Epithelial cell of esophagus (primary cell): ENCODE measurements at regions not wholly inside any gene's neighbourhood (a gene's known extent, or its start where the extent isn't known, plus 50 kb on each side); places are given as distances from the start of the nearest gene placed in this dataset.

Experiments
- DNase-seq: peaks from one replicate; pipeline ENCODE4 v3.0.0; 2010; ENCODE audit warnings: low read depth
- H3K4me3 ChIP-seq: 2 replicates; pipeline ENCODE4 v1.5.1; 2011; ENCODE audit warnings: mild to moderate bottlenecking, low read length, control low read depth
- TF ChIP-seq, protein P1 (sequence below): IDR thresholded peaks from 2 replicates; pipeline ENCODE4 v1.5.1; 2011; ENCODE audit warnings: low read depth, mild to moderate bottlenecking, low read length, control low read depth, inconsistent platforms; ENCODE audit not compliant: insufficient read depth; ENCODE audit errors: missing control alignments

DNA sequence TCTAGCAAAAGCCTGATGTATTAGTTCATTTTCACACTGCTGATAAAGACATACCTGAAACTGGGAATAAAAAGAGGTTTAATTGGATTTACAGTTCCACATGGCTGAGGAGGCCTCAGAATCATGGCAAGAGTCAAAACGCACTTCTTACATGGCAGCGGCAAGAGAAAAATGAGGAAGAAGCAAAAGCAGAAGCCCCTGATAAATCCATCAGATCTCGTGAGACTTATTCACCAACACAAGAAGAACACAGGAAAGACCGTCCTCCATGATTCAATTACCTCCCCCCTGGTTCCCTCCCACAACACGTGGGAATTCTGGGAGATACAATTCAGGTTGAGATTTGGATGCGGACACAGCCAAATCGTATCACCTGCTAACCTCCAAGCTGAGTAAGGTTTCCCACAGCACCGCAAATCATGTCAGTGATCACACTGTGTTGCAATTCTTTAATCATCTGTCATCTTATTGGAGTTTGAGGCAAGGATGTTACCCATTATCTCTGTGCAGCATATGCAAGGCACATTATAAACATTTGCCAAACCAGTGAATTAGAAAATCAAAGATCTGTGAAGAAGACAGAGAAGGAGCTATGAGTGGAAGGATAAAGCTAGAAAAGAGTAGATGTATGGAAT is 128.5 kb downstream of the ZNF281 start:
- no peak for DNase-seq
- no peak overlapping the region for H3K4me3 ChIP-seq
- TF ChIP-seq, protein P1, sequence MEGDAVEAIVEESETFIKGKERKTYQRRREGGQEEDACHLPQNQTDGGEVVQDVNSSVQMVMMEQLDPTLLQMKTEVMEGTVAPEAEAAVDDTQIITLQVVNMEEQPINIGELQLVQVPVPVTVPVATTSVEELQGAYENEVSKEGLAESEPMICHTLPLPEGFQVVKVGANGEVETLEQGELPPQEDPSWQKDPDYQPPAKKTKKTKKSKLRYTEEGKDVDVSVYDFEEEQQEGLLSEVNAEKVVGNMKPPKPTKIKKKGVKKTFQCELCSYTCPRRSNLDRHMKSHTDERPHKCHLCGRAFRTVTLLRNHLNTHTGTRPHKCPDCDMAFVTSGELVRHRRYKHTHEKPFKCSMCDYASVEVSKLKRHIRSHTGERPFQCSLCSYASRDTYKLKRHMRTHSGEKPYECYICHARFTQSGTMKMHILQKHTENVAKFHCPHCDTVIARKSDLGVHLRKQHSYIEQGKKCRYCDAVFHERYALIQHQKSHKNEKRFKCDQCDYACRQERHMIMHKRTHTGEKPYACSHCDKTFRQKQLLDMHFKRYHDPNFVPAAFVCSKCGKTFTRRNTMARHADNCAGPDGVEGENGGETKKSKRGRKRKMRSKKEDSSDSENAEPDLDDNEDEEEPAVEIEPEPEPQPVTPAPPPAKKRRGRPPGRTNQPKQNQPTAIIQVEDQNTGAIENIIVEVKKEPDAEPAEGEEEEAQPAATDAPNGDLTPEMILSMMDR: no peak

DNA sequence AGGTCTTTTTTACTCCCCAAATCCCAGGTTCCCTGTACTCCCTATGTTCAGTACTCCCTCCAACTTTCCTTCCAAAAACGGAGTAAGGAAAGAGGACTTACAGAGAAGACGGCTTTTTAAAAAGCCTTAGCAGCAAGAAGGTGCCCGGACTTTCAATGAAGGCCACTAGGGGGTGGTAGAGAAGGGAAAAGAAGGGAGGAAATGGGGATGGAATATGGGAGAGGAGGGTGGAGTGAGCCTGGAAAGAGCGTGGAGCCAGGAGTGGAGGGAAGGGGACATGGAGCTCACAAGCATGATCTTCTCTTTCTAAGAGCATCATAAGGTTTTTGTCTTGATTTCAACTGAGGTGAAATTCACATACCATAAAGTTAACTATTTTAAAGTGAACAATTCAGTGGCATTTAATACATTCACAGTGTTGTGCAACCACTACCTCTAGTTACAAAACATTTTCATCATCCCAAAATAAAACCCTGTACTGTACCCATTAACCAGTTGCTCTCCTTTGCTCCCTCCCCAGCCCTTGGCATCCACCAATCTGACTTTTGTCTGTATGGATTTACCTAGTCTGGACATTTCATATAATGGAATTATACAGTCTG is 129.9 kb downstream of the ZNF281 start:
- no peak overlapping the region for H3K4me3 ChIP-seq
- DNase-seq: peak; percentile 72
- TF ChIP-seq, protein P1: peak; percentile 79

DNA sequence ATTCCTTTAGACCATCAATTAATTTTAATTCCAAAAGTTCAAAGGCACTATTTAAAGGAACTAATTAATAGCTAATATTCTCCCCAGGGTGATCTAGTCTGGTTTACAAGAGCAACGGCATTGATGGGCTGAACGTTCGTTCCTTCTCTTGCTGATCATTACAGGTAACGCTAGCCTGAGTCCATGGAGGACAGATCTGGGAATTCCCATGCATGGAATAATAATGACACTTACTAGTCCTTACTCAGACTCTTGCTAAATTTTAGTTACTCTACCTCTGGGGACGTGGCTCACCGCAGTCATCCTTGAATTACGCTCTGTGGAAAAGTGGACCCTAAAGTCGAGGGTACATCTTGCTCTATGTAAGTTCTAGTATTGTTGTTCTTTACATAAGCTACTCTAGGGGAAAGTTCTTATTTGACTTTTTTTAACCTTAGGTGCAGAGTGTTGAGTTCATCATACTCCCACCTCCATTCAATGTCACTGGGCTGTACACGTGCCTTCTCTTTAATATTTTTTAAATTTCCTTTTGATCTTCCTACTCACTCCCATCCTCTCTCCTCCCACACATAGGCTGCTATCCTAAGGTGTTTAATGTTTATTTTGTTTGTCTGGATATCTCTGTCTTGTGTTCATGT is 133.9 kb downstream of the ZNF281 start:
- no peak for DNase-seq
- H3K4me3 ChIP-seq: no peak overlapping the region
- TF ChIP-seq, protein P1: no peak

DNA sequence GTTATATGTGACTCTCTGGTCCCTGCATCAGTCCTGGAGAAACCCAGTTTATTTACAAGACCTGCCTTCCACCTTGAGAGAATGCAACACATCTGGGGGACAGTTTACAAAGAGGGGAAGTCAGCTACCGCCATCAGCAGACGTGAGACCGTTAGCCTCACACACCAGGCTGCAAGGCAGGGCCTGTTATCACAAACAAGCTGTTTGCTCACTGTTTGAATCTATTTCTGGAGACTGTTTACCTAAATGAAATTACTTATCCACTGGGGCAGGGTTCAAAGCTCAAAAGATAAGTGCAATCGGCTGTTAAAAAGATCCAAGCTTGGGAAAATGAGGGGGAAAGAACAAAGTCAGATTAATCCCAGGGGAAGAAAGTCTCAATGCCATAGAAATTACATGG is 134.4 kb downstream of the ZNF281 start:
- H3K4me3 ChIP-seq: no peak overlapping the region
- TF ChIP-seq, protein P1: no peak
- DNase-seq: no peak

DNA sequence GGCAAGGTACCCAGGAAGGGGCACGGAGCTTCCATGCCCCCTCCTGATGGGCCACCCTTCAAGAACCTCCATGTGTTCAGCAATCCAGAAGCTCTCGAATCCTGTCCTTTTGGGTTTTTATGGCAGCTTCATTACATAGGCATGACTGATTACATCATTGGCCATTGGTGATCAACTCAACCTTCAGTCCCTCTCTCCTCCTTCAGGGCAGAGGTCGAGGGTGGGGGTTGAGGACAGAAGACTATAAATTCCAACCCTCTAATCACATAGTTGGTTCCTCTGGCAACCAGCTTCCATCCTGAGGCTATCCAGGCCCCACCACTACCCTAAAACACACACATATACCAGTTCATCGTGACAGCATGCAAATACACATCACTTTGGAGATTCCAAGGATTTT is 135.7 kb downstream of the ZNF281 start:
- no peak for DNase-seq
- TF ChIP-seq, protein P1: no peak
- H3K4me3 ChIP-seq: no peak overlapping the region

DNA sequence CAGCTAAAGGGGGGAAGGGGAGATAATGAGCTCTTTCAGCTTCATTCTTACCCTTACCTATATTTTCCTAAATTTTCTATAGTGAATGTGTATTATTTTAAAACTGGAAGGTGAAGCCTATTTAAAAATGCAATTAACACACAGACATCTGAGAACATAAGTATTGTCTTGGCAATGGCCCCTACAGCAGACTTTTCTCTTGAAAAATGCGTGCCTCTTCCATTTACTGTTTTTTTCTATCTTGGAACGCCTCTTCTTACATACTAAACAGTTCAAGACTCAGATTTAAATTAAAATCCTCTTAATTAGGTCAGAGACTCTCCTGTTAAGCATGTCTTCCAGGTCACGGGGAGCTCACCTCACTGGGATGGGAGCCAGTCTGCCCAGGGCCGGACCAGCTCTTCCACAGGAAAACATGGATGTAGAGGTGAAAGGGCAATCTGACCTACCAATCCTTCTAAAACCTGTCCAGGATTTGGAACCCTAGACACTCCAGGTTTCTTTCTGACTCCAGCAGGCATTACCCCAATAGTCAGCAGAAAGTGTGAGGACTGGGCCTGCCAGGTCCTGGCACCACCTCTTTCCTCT is 137.3 kb downstream of the ZNF281 start:
- TF ChIP-seq, protein P1: no peak
- no peak overlapping the region for H3K4me3 ChIP-seq
- no peak for DNase-seq
